HG03432 (cell line): ENCODE measurements at regions not wholly inside any gene's neighbourhood (a gene's known extent, or its start where the extent isn't known, plus 50 kb on each side); places are given as distances from the start of the nearest gene placed in this dataset.

Source experiments
- ATAC-seq: cut with Tn5 transposase; IDR thresholded peaks from one replicate; pipeline ENCODE4 v1.9.1; 2021; ENCODE audit warnings: mild to moderate bottlenecking, moderate library complexity; ENCODE audit not compliant: unreplicated experiment

DNA sequence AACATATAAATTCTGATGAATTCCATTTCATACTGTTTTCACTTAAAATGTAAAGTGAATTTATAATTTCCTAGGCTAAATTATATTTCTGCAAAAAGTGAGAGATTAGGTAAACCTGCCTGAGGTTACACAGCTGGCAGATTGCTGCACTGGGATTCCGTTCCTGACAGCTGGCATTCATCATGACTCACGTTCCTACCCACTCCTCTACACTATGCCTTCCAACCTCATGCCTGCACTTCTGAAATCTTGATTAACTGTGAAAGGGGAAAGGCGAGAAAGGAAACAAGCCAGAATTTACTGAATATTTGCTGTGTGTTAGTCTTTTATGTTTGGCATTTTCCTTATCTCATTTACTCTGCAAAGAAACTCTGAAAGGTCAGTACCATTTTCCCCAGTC, 73.3 kb upstream of the MON1B start:
- no peak for ATAC-seq

GRCh38 chr16:77131398-77131797, 59.6 kb upstream of the MON1B start:
- no peak for ATAC-seq

- no peak for ATAC-seq
Observed at GRCh38 chr16:77132051-77132618, 58.9 kb upstream of the MON1B start.

GRCh38 chr16:77133706-77134105, 57.3 kb upstream of the MON1B start:
- no peak for ATAC-seq

DNA sequence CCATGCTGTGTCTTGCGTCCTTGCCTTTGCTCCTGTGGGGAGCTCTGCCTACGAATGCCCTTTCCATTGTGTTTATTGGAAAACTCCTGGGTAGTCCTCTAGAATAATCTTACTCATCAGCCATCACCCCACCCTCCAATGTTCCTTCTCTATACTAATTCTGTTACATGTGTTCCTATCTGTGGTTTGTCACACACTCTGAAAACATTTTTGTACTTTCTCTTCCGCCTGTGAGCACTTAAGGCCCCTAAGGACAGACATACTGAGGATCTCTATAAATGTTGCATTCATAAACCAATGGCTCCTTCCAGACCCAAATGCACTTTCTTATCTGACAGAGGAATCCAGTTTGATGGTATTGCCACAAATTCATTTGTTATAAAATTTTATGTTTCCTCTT, 53.9 kb upstream of the MON1B start:
- ATAC-seq, result no peak
